Thyroid gland (tissue), 4 donors: ENCODE measurements at regions not wholly inside any gene's neighbourhood (a gene's known extent, or its start where the extent isn't known, plus 50 kb on each side); places are given as distances from the start of the nearest gene placed in this dataset.

Experiments
- POLR2A ChIP-seq, 2 donors: fragments of 450-650 bp; IDR thresholded peaks; one replicate each; pipeline ENCODE4 v1.6.1; 2017; ENCODE audit warnings: antibody characterized with exemption in 2 of 2, mild to moderate bottlenecking in 2 of 2, moderate library complexity in 1 of 2
- TF ChIP-seq, protein P1 (sequence below), 6 experiments: fragments of 200-600 bp in 3 of 6; fragments of 450-650 bp in 3 of 6; sonication (generic) in 3 of 6; IDR thresholded peaks; one replicate each; pipeline ENCODE4 v1.5.1; 2016 to 2019; ENCODE audit warnings: antibody characterized with exemption in 6 of 6, mild to moderate bottlenecking in 2 of 6, inconsistent platforms in 1 of 6, moderate library complexity in 1 of 6

DNA sequence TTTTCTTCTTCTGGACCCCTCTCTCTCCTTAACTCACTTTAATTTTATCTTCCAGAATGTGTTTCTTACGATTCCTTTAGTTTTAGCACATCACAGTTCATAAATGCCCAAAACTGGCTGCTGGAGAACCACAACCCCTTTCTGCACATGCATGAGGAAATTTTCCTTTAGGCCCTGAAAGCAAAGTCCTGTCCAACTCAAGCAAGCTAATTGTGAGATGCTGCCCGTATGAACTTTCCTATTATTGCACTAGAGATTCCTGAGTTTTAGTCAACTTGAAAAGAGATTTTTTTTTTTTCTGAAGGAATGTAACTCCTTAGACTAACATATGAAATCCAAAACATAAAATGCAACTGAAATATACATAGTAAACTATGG is 52.1 kb upstream of the DAB2 start:
- TF ChIP-seq, protein P1, sequence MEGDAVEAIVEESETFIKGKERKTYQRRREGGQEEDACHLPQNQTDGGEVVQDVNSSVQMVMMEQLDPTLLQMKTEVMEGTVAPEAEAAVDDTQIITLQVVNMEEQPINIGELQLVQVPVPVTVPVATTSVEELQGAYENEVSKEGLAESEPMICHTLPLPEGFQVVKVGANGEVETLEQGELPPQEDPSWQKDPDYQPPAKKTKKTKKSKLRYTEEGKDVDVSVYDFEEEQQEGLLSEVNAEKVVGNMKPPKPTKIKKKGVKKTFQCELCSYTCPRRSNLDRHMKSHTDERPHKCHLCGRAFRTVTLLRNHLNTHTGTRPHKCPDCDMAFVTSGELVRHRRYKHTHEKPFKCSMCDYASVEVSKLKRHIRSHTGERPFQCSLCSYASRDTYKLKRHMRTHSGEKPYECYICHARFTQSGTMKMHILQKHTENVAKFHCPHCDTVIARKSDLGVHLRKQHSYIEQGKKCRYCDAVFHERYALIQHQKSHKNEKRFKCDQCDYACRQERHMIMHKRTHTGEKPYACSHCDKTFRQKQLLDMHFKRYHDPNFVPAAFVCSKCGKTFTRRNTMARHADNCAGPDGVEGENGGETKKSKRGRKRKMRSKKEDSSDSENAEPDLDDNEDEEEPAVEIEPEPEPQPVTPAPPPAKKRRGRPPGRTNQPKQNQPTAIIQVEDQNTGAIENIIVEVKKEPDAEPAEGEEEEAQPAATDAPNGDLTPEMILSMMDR (IDR thresholded peaks at IDR 0.05) = no peak
- TF ChIP-seq POLR2A (IDR thresholded peaks at IDR 0.05) = no peak
